ENCODE measurements at regions not wholly inside any gene's neighbourhood (a gene's known extent, or its start where the extent isn't known, plus 50 kb on each side); places are given as distances from the start of the nearest gene placed in this dataset.

GRCh38 chr14:71583194-71583593 is 349.0 kb upstream of the RGS6 start:
- no peak for TF ChIP-seq CTCF (IDR thresholded peaks at IDR 0.05; ENCODE audit: control insufficient read depth, insufficient read depth, low read depth, low read length, missing control alignments)
- no peak for DNase-seq (ENCODE audit: low read depth)
- H3K4me3 ChIP-seq (ENCODE audit: control insufficient read depth, low read depth, low read length) = no peak overlapping the region

- TF ChIP-seq CTCF (IDR thresholded peaks at IDR 0.05; ENCODE audit: control insufficient read depth, insufficient read depth, low read depth, low read length, missing control alignments) = no peak
- no peak overlapping the region for H3K4me3 ChIP-seq (ENCODE audit: control insufficient read depth, low read depth, low read length)
- no peak for DNase-seq (ENCODE audit: low read depth)
Observed at GRCh38 chr14:71583705-71584104, 348.5 kb upstream of the RGS6 start.

GRCh38 chr14:71585361-71585760 is 346.9 kb upstream of the RGS6 start:
- H3K4me3 ChIP-seq (ENCODE audit: control insufficient read depth, low read depth, low read length) = no peak overlapping the region
- TF ChIP-seq CTCF (IDR thresholded peaks at IDR 0.05; ENCODE audit: control insufficient read depth, insufficient read depth, low read depth, low read length, missing control alignments) = no peak
- no peak for DNase-seq (ENCODE audit: low read depth)

GRCh38 chr14:71586131-71586897 is 345.9 kb upstream of the RGS6 start:
- TF ChIP-seq CTCF (IDR thresholded peaks at IDR 0.05; ENCODE audit: control insufficient read depth, insufficient read depth, low read depth, low read length, missing control alignments) = no peak
- peak; percentile 21 for DNase-seq (ENCODE audit: low read depth)
- peak overlapping the region; percentile 43 for H3K4me3 ChIP-seq (ENCODE audit: control insufficient read depth, low read depth, low read length)

- no peak overlapping the region for H3K4me3 ChIP-seq (ENCODE audit: control insufficient read depth, low read depth, low read length)
- DNase-seq (ENCODE audit: low read depth) = peak; percentile 41
- TF ChIP-seq CTCF (IDR thresholded peaks at IDR 0.05; ENCODE audit: control insufficient read depth, insufficient read depth, low read depth, low read length, missing control alignments) = no peak
Observed at GRCh38 chr14:71588028-71588427, 344.2 kb upstream of the RGS6 start.

- no peak for TF ChIP-seq CTCF (IDR thresholded peaks at IDR 0.05; ENCODE audit: control insufficient read depth, insufficient read depth, low read depth, low read length, missing control alignments)
- DNase-seq (ENCODE audit: low read depth) = no peak
- H3K4me3 ChIP-seq (ENCODE audit: control insufficient read depth, low read depth, low read length) = no peak overlapping the region
Observed at GRCh38 chr14:71588576-71589215, 343.5 kb upstream of the RGS6 start.

Data from AG09309 (cell line).